ENCODE measurements at regions not wholly inside any gene's neighbourhood (a gene's known extent, or its start where the extent isn't known, plus 50 kb on each side); places are given as distances from the start of the nearest gene placed in this dataset.
"Not testable (repeated sequence)": the region's sequence is repeated elsewhere in the genome, so short reads cannot be mapped to it uniquely, and the experiment has no call there.

DNA sequence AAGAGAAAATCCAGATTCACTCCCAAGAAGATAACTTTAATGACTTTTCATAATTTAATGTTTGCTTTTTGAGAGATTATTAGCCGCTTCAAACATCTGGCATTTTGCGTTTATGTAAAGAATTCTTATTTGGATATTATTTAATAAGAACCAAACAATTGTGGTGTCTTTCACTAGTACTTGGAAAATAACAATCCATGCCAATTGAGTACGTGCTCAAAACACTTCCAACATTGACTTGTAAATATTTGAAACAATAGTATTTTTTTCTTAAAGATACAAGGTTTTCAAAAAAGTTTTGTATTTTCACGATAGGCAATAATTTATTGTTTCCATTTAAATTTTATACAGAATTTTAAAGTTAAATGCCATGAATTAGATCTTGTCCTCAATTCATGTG is 498.7 kb downstream of the AMY1C start:
- Histone ChIP-seq H3K36me3 (ENCODE audit: control insufficient read depth, low read depth, low read length) (no peaks in the 10 kb centered on the region), H3K9ac (ENCODE audit: low read length) (no peak overlapping the region), H3K9me3 (ENCODE audit: control insufficient read depth, low read depth, low read length) (no peaks in the 10 kb centered on the region), H3K27me3 (ENCODE audit: control insufficient read depth, insufficient read depth, low read length) (no peaks in the 10 kb centered on the region), H3K4me3 (ENCODE audit: low read length) (no peak overlapping the region), H3K4me1 (ENCODE audit: control insufficient read depth, low read depth, low read length) (no peaks in the 10 kb centered on the region), H3K27ac (ENCODE audit: low read length) (no peak overlapping the region)

DNA sequence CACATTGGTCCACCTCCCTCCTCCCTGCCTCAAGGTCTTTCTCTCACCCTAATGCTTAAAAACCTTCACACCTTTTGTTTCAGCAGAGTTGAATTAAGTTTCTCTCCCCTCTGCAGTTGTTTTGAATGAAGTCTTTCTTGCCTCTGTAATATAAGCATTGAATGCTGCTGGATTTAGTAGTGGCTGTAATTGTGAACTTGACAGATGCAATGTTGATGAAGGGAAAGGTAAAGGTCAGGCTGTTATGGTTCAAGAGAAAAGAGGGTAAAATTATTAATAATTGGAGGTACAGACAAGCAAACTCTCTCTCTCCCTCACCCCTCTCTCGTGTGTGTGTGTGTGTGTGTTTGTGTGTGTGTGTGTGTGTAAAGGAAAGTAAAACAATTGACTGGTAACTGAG is 509.8 kb downstream of the AMY1C start:
- Histone ChIP-seq H3K27ac (ENCODE audit: low read length) (no peak overlapping the region), H3K4me3 (ENCODE audit: low read length) (no peak overlapping the region), H3K9me3 (ENCODE audit: control insufficient read depth, low read depth, low read length) (no peaks in the 10 kb centered on the region), H3K27me3 (ENCODE audit: control insufficient read depth, insufficient read depth, low read length) (no peaks in the 10 kb centered on the region), H3K36me3 (ENCODE audit: control insufficient read depth, low read depth, low read length) (no peaks in the 10 kb centered on the region), H3K9ac (ENCODE audit: low read length) (no peak overlapping the region), H3K4me1 (ENCODE audit: control insufficient read depth, low read depth, low read length) (no peaks in the 10 kb centered on the region)

DNA sequence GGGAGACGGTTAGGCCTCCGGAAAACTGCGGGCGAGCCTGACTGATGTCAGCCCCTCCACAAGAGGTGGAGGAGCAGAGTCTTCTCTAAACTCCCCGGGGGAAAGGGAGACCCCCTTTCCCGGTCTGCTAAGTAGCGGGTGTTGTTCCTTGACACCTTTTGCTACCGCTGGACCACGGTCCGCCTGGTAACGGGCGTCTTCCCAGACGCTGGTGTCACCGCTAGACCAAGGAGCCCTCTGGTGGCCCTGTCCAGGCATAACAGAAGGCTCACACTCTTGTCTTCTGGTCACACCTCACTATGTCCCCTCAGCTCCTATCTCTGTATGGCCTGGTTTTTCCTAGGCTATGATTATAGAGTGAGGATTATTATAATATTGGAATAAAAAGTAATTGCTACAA is 513.4 kb downstream of the AMY1C start:
- H3K9ac ChIP-seq (ENCODE audit: low read length); H3K27me3 ChIP-seq (ENCODE audit: control insufficient read depth, insufficient read depth, low read length); H3K9me3 ChIP-seq (ENCODE audit: control insufficient read depth, low read depth, low read length); H3K36me3 ChIP-seq (ENCODE audit: control insufficient read depth, low read depth, low read length); H3K4me1 ChIP-seq (ENCODE audit: control insufficient read depth, low read depth, low read length); H3K4me3 ChIP-seq (ENCODE audit: low read length); H3K27ac ChIP-seq (ENCODE audit: low read length): not testable (repeated sequence)

DNA sequence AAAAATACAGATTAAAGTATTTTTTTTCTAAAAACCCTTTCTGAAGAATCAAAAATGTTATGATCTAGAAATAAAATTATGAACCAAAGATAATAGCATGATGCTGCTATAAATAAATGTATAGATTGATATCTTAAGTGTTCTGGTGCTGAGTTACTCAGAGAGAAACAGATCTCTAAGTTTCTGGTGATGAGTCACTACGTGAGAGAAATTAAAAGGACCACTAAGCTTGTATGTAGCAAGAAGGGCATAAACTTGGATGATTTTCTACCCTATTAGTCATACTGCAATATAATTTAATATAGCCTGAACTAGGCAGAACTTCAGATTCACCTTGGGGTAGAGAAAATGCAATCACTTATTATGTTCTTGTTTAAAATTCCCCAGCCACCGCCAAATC is 514.8 kb downstream of the AMY1C start:
- Histone ChIP-seq H3K9ac (ENCODE audit: low read length) (no peak overlapping the region), H3K9me3 (ENCODE audit: control insufficient read depth, low read depth, low read length) (no peaks in the 10 kb centered on the region), H3K27me3 (ENCODE audit: control insufficient read depth, insufficient read depth, low read length) (no peaks in the 10 kb centered on the region), H3K4me1 (ENCODE audit: control insufficient read depth, low read depth, low read length) (no peaks in the 10 kb centered on the region), H3K27ac (ENCODE audit: low read length) (no peak overlapping the region), H3K4me3 (ENCODE audit: low read length) (no peak overlapping the region), H3K36me3 (ENCODE audit: control insufficient read depth, low read depth, low read length) (no peaks in the 10 kb centered on the region)

DNA sequence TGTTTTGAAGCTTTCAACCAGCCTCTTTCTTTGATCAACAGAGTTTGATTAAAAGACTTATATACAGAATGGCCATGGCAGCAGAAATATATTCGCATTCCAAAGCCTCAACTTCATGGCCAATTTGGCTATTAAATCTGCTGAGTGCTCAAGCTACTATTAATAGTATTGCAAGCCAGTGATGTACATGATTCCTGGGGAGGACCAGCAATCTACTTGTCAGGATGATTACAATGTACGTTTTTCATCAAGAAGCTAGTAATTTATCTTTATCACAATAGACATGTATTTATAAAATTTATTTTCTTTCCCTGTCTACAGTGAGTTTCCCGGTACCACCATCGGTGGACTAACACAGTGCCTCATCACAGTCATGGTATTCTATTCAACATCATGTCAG is 515.5 kb downstream of the AMY1C start:
- no peak overlapping the region for H3K9ac ChIP-seq (ENCODE audit: low read length)
- H3K9me3 ChIP-seq (ENCODE audit: control insufficient read depth, low read depth, low read length): no peaks in the 10 kb centered on the region
- H3K4me3 ChIP-seq (ENCODE audit: low read length): no peak overlapping the region
- no peaks in the 10 kb centered on the region for H3K27me3 ChIP-seq (ENCODE audit: control insufficient read depth, insufficient read depth, low read length)
- H3K4me1 ChIP-seq (ENCODE audit: control insufficient read depth, low read depth, low read length): no peaks in the 10 kb centered on the region
- H3K36me3 ChIP-seq (ENCODE audit: control insufficient read depth, low read depth, low read length): no peaks in the 10 kb centered on the region
- H3K27ac ChIP-seq (ENCODE audit: low read length): no peak overlapping the region

DNA sequence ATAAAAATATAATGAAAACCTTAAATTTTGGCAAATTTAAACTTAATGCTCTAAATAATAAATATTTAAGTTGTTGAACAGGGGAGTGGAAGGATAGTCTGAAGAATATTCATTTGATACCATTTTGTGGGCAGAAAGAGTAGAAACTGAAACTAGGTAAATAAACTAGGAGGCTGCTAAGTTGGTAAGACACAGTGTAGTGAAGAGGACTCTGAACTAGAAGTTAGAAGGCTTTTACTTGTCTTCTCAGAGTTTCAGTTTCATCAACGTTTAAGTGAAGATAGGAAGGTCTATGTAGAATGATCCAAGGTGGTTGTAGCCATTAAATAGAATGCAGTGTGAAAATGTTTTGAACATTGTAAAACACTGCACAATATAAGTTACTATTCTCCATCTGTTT is 516.9 kb downstream of the AMY1C start:
- H3K9me3 ChIP-seq (ENCODE audit: control insufficient read depth, low read depth, low read length): no peaks in the 10 kb centered on the region
- H3K27me3 ChIP-seq (ENCODE audit: control insufficient read depth, insufficient read depth, low read length): no peaks in the 10 kb centered on the region
- no peaks in the 10 kb centered on the region for H3K36me3 ChIP-seq (ENCODE audit: control insufficient read depth, low read depth, low read length)
- no peak overlapping the region for H3K9ac ChIP-seq (ENCODE audit: low read length)
- no peak overlapping the region for H3K4me3 ChIP-seq (ENCODE audit: low read length)
- H3K27ac ChIP-seq (ENCODE audit: low read length): no peak overlapping the region
- no peaks in the 10 kb centered on the region for H3K4me1 ChIP-seq (ENCODE audit: control insufficient read depth, low read depth, low read length)

DNA sequence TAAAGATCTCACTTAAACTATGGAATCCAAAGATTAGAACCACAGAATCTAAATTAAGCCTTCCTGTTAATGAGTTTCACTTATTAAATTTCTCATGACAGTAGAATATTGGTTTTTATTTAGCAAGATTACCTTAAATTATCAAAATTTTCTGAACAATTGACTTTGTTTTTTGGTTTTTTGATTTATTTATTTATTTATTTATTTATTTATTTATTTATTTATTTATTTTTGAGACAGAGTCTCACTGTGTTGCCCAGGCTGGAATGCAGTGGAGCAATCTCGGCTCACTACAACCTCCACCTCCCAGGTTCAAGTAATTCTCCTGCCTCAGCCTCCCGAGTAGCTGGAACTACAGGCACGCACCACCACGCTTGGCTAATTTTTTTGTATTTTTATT is 538.6 kb downstream of the AMY1C start:
- H3K4me1 ChIP-seq (ENCODE audit: control insufficient read depth, low read depth, low read length); H3K36me3 ChIP-seq (ENCODE audit: control insufficient read depth, low read depth, low read length); H3K9me3 ChIP-seq (ENCODE audit: control insufficient read depth, low read depth, low read length); H3K27me3 ChIP-seq (ENCODE audit: control insufficient read depth, insufficient read depth, low read length); H3K9ac ChIP-seq (ENCODE audit: low read length); H3K27ac ChIP-seq (ENCODE audit: low read length); H3K4me3 ChIP-seq (ENCODE audit: low read length): not testable (repeated sequence)

DNA sequence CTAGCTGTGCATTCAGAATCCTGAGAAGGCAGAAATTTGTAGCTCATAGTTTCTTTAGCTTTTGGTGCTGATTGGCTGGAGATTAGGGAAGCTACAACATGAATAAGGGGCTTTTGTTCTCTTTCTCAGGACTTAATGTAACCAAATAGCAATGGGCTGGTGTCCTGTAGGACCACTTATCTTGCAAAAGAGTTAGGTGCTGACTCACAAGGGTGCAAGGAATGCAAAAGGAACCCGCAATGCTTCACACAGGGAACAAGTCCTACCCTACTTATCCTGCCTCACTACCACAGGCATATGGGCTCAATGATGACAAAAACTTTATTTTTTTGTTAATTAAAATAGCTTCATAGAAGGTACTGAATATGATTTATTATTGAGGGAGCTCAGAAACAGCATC is 541.5 kb downstream of the AMY1C start:
- H3K36me3 ChIP-seq (ENCODE audit: control insufficient read depth, low read depth, low read length): no peaks in the 10 kb centered on the region
- no peaks in the 10 kb centered on the region for H3K27me3 ChIP-seq (ENCODE audit: control insufficient read depth, insufficient read depth, low read length)
- H3K4me1 ChIP-seq (ENCODE audit: control insufficient read depth, low read depth, low read length): peaks cover 6% of the 10 kb centered on the region
- no peak overlapping the region for H3K27ac ChIP-seq (ENCODE audit: low read length)
- H3K9ac ChIP-seq (ENCODE audit: low read length): no peak overlapping the region
- H3K9me3 ChIP-seq (ENCODE audit: control insufficient read depth, low read depth, low read length): no peaks in the 10 kb centered on the region
- H3K4me3 ChIP-seq (ENCODE audit: low read length): no peak overlapping the region

DNA sequence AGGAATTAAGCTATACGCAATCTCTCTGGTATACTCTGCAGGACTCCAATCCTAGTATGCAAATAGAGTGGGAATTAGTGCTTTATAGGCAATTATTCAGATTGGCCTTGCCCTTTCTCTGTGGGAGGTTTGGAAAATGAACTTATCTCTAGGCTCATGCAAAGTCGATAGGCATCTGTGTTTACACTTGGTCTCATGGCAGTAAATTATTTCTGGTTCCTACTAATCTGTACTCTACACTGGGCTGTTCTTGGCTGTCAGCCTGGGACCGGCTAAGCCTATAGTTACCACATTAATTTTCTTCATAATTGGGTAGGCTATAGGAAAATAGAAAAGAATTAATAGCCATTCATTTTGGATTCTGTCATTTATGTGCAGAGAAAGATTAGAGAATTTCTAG is 544.6 kb downstream of the AMY1C start:
- Histone ChIP-seq H3K27me3 (ENCODE audit: control insufficient read depth, insufficient read depth, low read length) (no peaks in the 10 kb centered on the region), H3K9ac (ENCODE audit: low read length) (no peak overlapping the region), H3K4me1 (ENCODE audit: control insufficient read depth, low read depth, low read length) (peaks cover 6% of the 10 kb centered on the region), H3K9me3 (ENCODE audit: control insufficient read depth, low read depth, low read length) (no peaks in the 10 kb centered on the region), H3K36me3 (ENCODE audit: control insufficient read depth, low read depth, low read length) (no peaks in the 10 kb centered on the region), H3K4me3 (ENCODE audit: low read length) (no peak overlapping the region), H3K27ac (ENCODE audit: low read length) (no peak overlapping the region)

DNA sequence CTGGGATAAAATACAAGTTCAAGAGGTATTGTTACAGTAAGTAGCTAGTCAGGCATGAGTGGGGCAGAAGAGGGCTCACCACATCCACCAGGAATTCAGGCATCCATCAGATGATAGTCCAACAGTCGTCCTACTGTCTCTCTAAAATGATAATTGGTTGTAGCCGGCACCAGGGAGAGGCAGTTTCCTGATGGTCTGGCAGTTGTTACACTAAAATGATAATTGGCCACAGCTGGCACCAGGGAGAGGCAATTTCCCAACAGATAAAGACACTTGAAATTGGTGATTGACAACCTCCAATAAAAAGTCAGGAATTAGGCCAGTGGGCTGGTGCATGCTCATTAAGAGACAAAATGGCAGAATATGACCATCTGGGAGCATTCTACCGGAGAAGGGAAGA is 545.8 kb downstream of the AMY1C start:
- H3K9me3 ChIP-seq (ENCODE audit: control insufficient read depth, low read depth, low read length): no peaks in the 10 kb centered on the region
- no peak overlapping the region for H3K9ac ChIP-seq (ENCODE audit: low read length)
- peaks cover 6% of the 10 kb centered on the region for H3K4me1 ChIP-seq (ENCODE audit: control insufficient read depth, low read depth, low read length)
- H3K4me3 ChIP-seq (ENCODE audit: low read length): no peak overlapping the region
- H3K36me3 ChIP-seq (ENCODE audit: control insufficient read depth, low read depth, low read length): no peaks in the 10 kb centered on the region
- no peaks in the 10 kb centered on the region for H3K27me3 ChIP-seq (ENCODE audit: control insufficient read depth, insufficient read depth, low read length)
- H3K27ac ChIP-seq (ENCODE audit: low read length): no peak overlapping the region

DNA sequence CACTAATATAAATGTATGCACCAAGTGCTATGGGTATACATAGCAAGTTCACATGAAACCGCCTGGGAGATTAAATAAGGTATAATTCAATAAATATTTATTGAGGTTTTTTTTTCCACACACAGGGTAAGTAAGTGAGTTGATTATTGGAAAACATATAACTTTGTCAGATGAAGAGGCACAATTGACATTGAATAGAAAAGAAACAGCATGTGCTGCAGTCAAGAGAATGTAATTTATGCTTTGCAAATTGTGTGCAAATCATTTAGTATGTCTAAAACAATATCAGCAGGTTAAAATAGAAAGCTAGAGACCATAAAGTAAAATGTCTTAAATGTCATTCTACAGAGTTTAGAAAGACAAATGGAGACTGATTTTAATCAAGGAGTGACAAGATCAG is 560.0 kb downstream of the AMY1C start:
- Histone ChIP-seq H3K4me3 (ENCODE audit: low read length) (no peak overlapping the region), H3K9ac (ENCODE audit: low read length) (no peak overlapping the region), H3K27ac (ENCODE audit: low read length) (no peak overlapping the region)

DNA sequence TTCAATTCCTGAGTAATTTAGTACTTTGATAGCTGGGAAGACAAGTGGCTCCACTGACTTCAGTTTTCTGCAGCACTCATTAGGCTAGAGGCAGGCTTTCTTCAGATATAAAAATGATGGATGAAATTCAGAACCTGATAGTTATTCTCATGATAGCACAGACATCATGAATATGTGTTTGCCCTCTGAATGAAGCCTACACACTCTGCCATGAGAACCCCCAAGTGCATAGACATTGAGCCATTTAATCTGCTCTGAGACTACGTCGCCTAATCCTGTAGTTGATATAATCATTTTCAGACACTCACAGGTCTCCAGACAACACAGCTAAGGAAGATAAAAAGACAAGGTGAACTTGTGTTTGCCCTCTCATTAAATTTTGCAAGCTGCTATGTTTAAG is 566.1 kb downstream of the AMY1C start:
- Histone ChIP-seq H3K27ac (ENCODE audit: low read length) (no peak overlapping the region), H3K9ac (ENCODE audit: low read length) (no peak overlapping the region), H3K36me3 (ENCODE audit: control insufficient read depth, low read depth, low read length) (no peaks in the 10 kb centered on the region), H3K9me3 (ENCODE audit: control insufficient read depth, low read depth, low read length) (no peaks in the 10 kb centered on the region), H3K4me1 (ENCODE audit: control insufficient read depth, low read depth, low read length) (no peaks in the 10 kb centered on the region), H3K4me3 (ENCODE audit: low read length) (no peak overlapping the region), H3K27me3 (ENCODE audit: control insufficient read depth, insufficient read depth, low read length) (no peaks in the 10 kb centered on the region)

More for the DNA sequence above, 560.0 kb downstream of the AMY1C start:
- no peaks in the 10 kb centered on the region for H3K36me3 ChIP-seq (ENCODE audit: control insufficient read depth, low read depth, low read length)
- H3K4me1 ChIP-seq (ENCODE audit: control insufficient read depth, low read depth, low read length): no peaks in the 10 kb centered on the region
- H3K9me3 ChIP-seq (ENCODE audit: control insufficient read depth, low read depth, low read length): no peaks in the 10 kb centered on the region
- H3K27me3 ChIP-seq (ENCODE audit: control insufficient read depth, insufficient read depth, low read length): no peaks in the 10 kb centered on the region

DNA sequence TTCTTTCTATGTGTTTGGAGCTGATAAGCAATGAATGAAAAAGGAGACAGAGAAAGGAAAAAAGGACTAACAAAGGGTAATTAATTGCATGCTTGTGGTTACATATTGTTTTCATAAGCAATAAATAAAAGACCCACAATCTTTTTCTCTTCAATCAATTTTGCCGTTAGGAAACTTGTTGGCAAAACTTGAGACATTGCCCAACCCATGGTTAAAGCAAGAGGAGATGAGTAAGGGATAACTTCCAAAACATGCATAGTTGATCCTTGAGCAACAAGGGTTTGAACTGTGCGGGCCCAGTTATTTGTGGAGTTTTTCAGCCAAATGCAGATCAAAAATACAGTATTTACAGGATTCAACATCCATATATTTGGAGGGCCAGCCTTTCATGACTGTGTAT is 572.4 kb downstream of the AMY1C start:
- H3K4me3 ChIP-seq (ENCODE audit: low read length): no peak overlapping the region
- no peaks in the 10 kb centered on the region for H3K36me3 ChIP-seq (ENCODE audit: control insufficient read depth, low read depth, low read length)
- H3K27ac ChIP-seq (ENCODE audit: low read length): no peak overlapping the region
- no peak overlapping the region for H3K9ac ChIP-seq (ENCODE audit: low read length)
- no peaks in the 10 kb centered on the region for H3K4me1 ChIP-seq (ENCODE audit: control insufficient read depth, low read depth, low read length)
- H3K27me3 ChIP-seq (ENCODE audit: control insufficient read depth, insufficient read depth, low read length): no peaks in the 10 kb centered on the region
- H3K9me3 ChIP-seq (ENCODE audit: control insufficient read depth, low read depth, low read length): no peaks in the 10 kb centered on the region

Measured in iPS-18a (cell line).